ENCODE measurements at regions not wholly inside any gene's neighbourhood (a gene's known extent, or its start where the extent isn't known, plus 50 kb on each side); places are given as distances from the start of the nearest gene placed in this dataset.

GRCh38 chr1:170853867-170854266 lies 81.5 kb upstream of the MROH9 start:
- Histone ChIP-seq H3K36me3 (ENCODE audit: control insufficient read depth, insufficient read depth, low read length) (no peaks in the 10 kb centered on the region), H3K4me3 (ENCODE audit: low read depth, low read length) (no peak overlapping the region), H3K27me3 (ENCODE audit: control insufficient read depth, insufficient read depth, low read length) (no peaks in the 10 kb centered on the region)
- DNase-seq (ENCODE audit: low read depth), result no peak
- no peak for TF ChIP-seq CTCF (IDR thresholded peaks at IDR 0.05; ENCODE audit: insufficient read depth, low read length, severe bottlenecking)
- no peak for FAIRE-seq

- FAIRE-seq, result no peak
- Histone ChIP-seq H3K36me3 (ENCODE audit: control insufficient read depth, insufficient read depth, low read length) (no peaks in the 10 kb centered on the region), H3K4me3 (ENCODE audit: low read depth, low read length) (no peak overlapping the region), H3K27me3 (ENCODE audit: control insufficient read depth, insufficient read depth, low read length) (no peaks in the 10 kb centered on the region)
- no peak for DNase-seq (ENCODE audit: low read depth)
- TF ChIP-seq CTCF (IDR thresholded peaks at IDR 0.05; ENCODE audit: insufficient read depth, low read length, severe bottlenecking), result no peak
Observed at GRCh38 chr1:170854677-170855076, 80.7 kb upstream of the MROH9 start.

GRCh38 chr1:170856455-170856854 lies 78.9 kb upstream of the MROH9 start:
- Histone ChIP-seq H3K4me3 (ENCODE audit: low read depth, low read length) (no peak overlapping the region), H3K36me3 (ENCODE audit: control insufficient read depth, insufficient read depth, low read length) (no peaks in the 10 kb centered on the region), H3K27me3 (ENCODE audit: control insufficient read depth, insufficient read depth, low read length) (no peaks in the 10 kb centered on the region)
- DNase-seq (ENCODE audit: low read depth) (no peak), FAIRE-seq (no peak)
- no peak for TF ChIP-seq CTCF (IDR thresholded peaks at IDR 0.05; ENCODE audit: insufficient read depth, low read length, severe bottlenecking)

- Histone ChIP-seq H3K36me3 (ENCODE audit: control insufficient read depth, insufficient read depth, low read length) (no peaks in the 10 kb centered on the region), H3K27me3 (ENCODE audit: control insufficient read depth, insufficient read depth, low read length) (no peaks in the 10 kb centered on the region), H3K4me3 (ENCODE audit: low read depth, low read length) (no peak overlapping the region)
- FAIRE-seq, result no peak
- no peak for TF ChIP-seq CTCF (IDR thresholded peaks at IDR 0.05; ENCODE audit: insufficient read depth, low read length, severe bottlenecking)
- DNase-seq (ENCODE audit: low read depth), result no peak
Observed at GRCh38 chr1:170857955-170858354, 77.4 kb upstream of the MROH9 start.

GRCh38 chr1:170863621-170864020 lies 71.7 kb upstream of the MROH9 start:
- Histone ChIP-seq H3K27me3 (ENCODE audit: control insufficient read depth, insufficient read depth, low read length) (no peaks in the 10 kb centered on the region), H3K36me3 (ENCODE audit: control insufficient read depth, insufficient read depth, low read length) (no peaks in the 10 kb centered on the region), H3K4me3 (ENCODE audit: low read depth, low read length) (no peak overlapping the region)
- FAIRE-seq, result no peak
- TF ChIP-seq CTCF (IDR thresholded peaks at IDR 0.05; ENCODE audit: insufficient read depth, low read length, severe bottlenecking), result no peak
- DNase-seq (ENCODE audit: low read depth), result no peak

GRCh38 chr1:170864238-170864637 lies 71.1 kb upstream of the MROH9 start:
- no peak for DNase-seq (ENCODE audit: low read depth)
- no peak for TF ChIP-seq CTCF (IDR thresholded peaks at IDR 0.05; ENCODE audit: insufficient read depth, low read length, severe bottlenecking)
- FAIRE-seq, result no peak

More at GRCh38 chr1:170864238-170864637, 71.1 kb upstream of the MROH9 start:
- Histone ChIP-seq H3K36me3 (ENCODE audit: control insufficient read depth, insufficient read depth, low read length) (no peaks in the 10 kb centered on the region), H3K27me3 (ENCODE audit: control insufficient read depth, insufficient read depth, low read length) (no peaks in the 10 kb centered on the region), H3K4me3 (ENCODE audit: low read depth, low read length) (no peak overlapping the region)

All from bronchial epithelial cell (primary cell).